KMS-11 (cell line): ENCODE measurements at regions not wholly inside any gene's neighbourhood (a gene's known extent, or its start where the extent isn't known, plus 50 kb on each side); places are given as distances from the start of the nearest gene placed in this dataset.
A peak's percentile ranks its signal among the peaks of the same experiment; 100 is the strongest.

Source experiments
- H2AFZ ChIP-seq: fragments of 200-600 bp; sonication (generic); 2 replicates; pipeline ENCODE4 v1.6.1; 2016; ENCODE audit warnings: antibody characterized with exemption, mixed run types, low read depth
- H3K27ac ChIP-seq: fragments of 200-600 bp; sonication (generic); 2 replicates; pipeline ENCODE4 v1.6.1; 2016; ENCODE audit warnings: mild to moderate bottlenecking, mixed run types
- H3K27me3 ChIP-seq: fragments of 200-600 bp; sonication (generic); 2 replicates; pipeline ENCODE4 v1.6.1; 2017; ENCODE audit warnings: mild to moderate bottlenecking, low read depth, mixed run types, moderate library complexity; ENCODE audit not compliant: insufficient read depth
- H3K36me3 ChIP-seq: fragments of 200-600 bp; sonication (generic); 2 replicates; pipeline ENCODE4 v1.6.1; 2017; ENCODE audit warnings: mild to moderate bottlenecking, mixed run types; ENCODE audit not compliant: insufficient read depth
- H3K4me1 ChIP-seq: fragments of 200-600 bp; sonication (generic); 2 replicates; pipeline ENCODE4 v1.6.1; 2016; ENCODE audit warnings: mild to moderate bottlenecking, low read depth, mixed run types; ENCODE audit not compliant: poor library complexity, severe bottlenecking
- H3K4me2 ChIP-seq: fragments of 200-600 bp; sonication (generic); 2 replicates; pipeline ENCODE4 v1.7.0; 2016; ENCODE audit warnings: mild to moderate bottlenecking, mixed run types
- H3K4me3 ChIP-seq: fragments of 200-600 bp; sonication (generic); IDR thresholded peaks from 2 replicates; pipeline ENCODE4 v1.6.1; 2017; ENCODE audit warnings: low read depth, low read length, mixed read lengths; ENCODE audit not compliant: insufficient read depth
- H3K79me2 ChIP-seq: fragments of 200-600 bp; sonication (generic); 2 replicates; pipeline ENCODE4 v1.6.1; 2016; ENCODE audit warnings: low read depth, mixed run types; ENCODE audit not compliant: insufficient read depth
- H3K9ac ChIP-seq: fragments of 200-600 bp; sonication (generic); 2 replicates; pipeline ENCODE4 v1.6.1; 2016; ENCODE audit warnings: mild to moderate bottlenecking, mixed run types
- H4K20me1 ChIP-seq: fragments of 200-600 bp; sonication (generic); 2 replicates; pipeline ENCODE4 v1.6.1; 2016; ENCODE audit warnings: mild to moderate bottlenecking, mixed run types; ENCODE audit not compliant: insufficient read depth
- TF ChIP-seq, protein P1 (sequence below): fragments of 200-600 bp; sonication (generic); conservative IDR thresholded peaks from 2 replicates; pipeline ENCODE4 v1.6.1; 2017; ENCODE audit warnings: low read depth, mild to moderate bottlenecking, antibody characterized with exemption, low read length, moderate library complexity, mixed read lengths

- H4K20me1 ChIP-seq: no peaks in the 10 kb centered on the region
- H3K4me1 ChIP-seq: peaks cover 27% of the 10 kb centered on the region
- no peaks in the 10 kb centered on the region for H3K79me2 ChIP-seq
Measured at GRCh38 chr2:88810017-88810416, 118.5 kb downstream of the RPIA start.

DNA sequence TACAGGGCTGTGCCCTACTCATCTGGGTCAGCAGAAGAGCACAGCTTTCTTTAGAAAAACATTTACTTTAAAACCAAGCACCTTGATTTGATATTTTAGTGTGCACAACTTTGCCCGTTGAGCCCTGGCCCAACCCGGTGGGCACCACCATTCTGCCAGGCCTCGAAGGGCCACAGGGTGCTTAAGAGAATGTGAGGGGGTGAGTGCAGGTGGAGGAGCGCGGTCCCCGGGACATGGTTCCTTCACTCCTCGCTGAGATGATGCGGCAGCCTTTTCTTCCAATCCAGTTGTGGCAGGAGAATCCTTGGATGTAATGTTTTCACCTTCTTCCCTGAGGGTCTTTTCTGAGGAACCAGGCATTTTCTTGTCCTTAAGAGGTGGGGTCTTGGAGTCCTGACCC, 119.0 kb downstream of the RPIA start:
- no peak overlapping the region for H3K9ac ChIP-seq
- no peak overlapping the region for H3K4me3 ChIP-seq
- peaks cover 27% of the 10 kb centered on the region for H3K4me1 ChIP-seq
- H4K20me1 ChIP-seq: no peaks in the 10 kb centered on the region
- no peaks in the 10 kb centered on the region for H3K27me3 ChIP-seq
- peak overlapping the region; percentile 37; the same call in 1 of the 2 replicates for H3K27ac ChIP-seq
- TF ChIP-seq, protein P1, sequence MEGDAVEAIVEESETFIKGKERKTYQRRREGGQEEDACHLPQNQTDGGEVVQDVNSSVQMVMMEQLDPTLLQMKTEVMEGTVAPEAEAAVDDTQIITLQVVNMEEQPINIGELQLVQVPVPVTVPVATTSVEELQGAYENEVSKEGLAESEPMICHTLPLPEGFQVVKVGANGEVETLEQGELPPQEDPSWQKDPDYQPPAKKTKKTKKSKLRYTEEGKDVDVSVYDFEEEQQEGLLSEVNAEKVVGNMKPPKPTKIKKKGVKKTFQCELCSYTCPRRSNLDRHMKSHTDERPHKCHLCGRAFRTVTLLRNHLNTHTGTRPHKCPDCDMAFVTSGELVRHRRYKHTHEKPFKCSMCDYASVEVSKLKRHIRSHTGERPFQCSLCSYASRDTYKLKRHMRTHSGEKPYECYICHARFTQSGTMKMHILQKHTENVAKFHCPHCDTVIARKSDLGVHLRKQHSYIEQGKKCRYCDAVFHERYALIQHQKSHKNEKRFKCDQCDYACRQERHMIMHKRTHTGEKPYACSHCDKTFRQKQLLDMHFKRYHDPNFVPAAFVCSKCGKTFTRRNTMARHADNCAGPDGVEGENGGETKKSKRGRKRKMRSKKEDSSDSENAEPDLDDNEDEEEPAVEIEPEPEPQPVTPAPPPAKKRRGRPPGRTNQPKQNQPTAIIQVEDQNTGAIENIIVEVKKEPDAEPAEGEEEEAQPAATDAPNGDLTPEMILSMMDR: no peak
- H2AFZ ChIP-seq: no peak overlapping the region
- H3K4me2 ChIP-seq: no peak overlapping the region
- peaks cover 4% of the 10 kb centered on the region for H3K36me3 ChIP-seq
- H3K79me2 ChIP-seq: no peaks in the 10 kb centered on the region

More at GRCh38 chr2:88810017-88810416, 118.5 kb downstream of the RPIA start:
- H3K4me2 ChIP-seq: 0 out of 2 replicates have a peak overlapping the region, but pooled peaks have one; percentile 0
- H3K27me3 ChIP-seq: no peaks in the 10 kb centered on the region
- H3K36me3 ChIP-seq: peaks cover 4% of the 10 kb centered on the region
- H3K27ac ChIP-seq: peak overlapping the region; percentile 37; the same call in 1 of the 2 replicates
- TF ChIP-seq, protein P1: no peak
- no peak overlapping the region for H3K9ac ChIP-seq
- no peak overlapping the region for H2AFZ ChIP-seq
- H3K4me3 ChIP-seq: no peak overlapping the region

DNA sequence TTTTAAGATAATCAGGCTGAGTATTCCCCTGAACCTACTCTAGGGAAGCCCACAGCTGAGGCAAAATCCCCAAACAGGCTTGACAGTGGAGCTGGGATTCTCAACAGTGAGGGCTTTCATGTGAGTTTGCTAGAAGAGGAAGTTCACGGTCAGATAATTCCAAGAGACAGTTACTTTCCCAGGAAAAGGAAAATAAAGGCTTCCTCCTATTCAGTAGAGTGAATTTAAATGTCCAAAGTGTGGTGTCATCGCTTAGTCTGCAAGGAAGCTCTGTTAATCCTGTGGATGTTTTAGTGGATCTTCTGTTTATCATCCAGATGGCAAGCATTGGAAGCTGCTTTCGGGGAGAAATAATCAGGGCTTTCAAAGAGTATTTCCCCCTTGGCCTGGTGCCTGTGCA, 119.8 kb downstream of the RPIA start:
- TF ChIP-seq, protein P1: no peak
- H3K79me2 ChIP-seq: no peaks in the 10 kb centered on the region
- no peak overlapping the region for H2AFZ ChIP-seq
- H3K27me3 ChIP-seq: no peaks in the 10 kb centered on the region
- no peak overlapping the region for H3K9ac ChIP-seq
- no peak overlapping the region for H3K27ac ChIP-seq
- H3K36me3 ChIP-seq: peaks cover under 1% of the 10 kb centered on the region; the same call in 1 of the 2 replicates
- H3K4me3 ChIP-seq: no peak overlapping the region
- no peak overlapping the region for H3K4me2 ChIP-seq
- no peaks in the 10 kb centered on the region for H4K20me1 ChIP-seq
- H3K4me1 ChIP-seq: peaks cover 27% of the 10 kb centered on the region

- H4K20me1 ChIP-seq: no peaks in the 10 kb centered on the region
- no peaks in the 10 kb centered on the region for H3K79me2 ChIP-seq
- H3K4me2 ChIP-seq: no peak overlapping the region
- H3K27me3 ChIP-seq: no peaks in the 10 kb centered on the region
- H3K4me1 ChIP-seq: peaks cover 27% of the 10 kb centered on the region
- TF ChIP-seq, protein P1: no peak
- no peak overlapping the region for H3K4me3 ChIP-seq
- H2AFZ ChIP-seq: no peak overlapping the region
- H3K36me3 ChIP-seq: no peaks in the 10 kb centered on the region
- H3K27ac ChIP-seq: no peak overlapping the region
- H3K9ac ChIP-seq: no peak overlapping the region
Measured at GRCh38 chr2:88811681-88812080, 120.2 kb downstream of the RPIA start.
